Uterus (tissue), 3 donors: ENCODE measurements at regions not wholly inside any gene's neighbourhood (a gene's known extent, or its start where the extent isn't known, plus 50 kb on each side); places are given as distances from the start of the nearest gene placed in this dataset.

Source experiments
- DNase-seq, 2 donors: peaks; one replicate each; pipeline ENCODE4 v3.0.0-alpha.2; 2019 to 2020
- H3K27ac ChIP-seq, 2 donors: fragments of 200-600 bp; sonication (generic); 1 replicate in 1 of 2; 2 replicates in 1 of 2; pipeline ENCODE4 v1.5.1; 2016 to 2018
- H3K27me3 ChIP-seq, 2 donors: fragments of 200-600 bp; sonication (generic); one replicate each; pipeline ENCODE4 v1.5.1; 2018 to 2019; ENCODE audit warnings: control low read depth in 1 of 2
- H3K36me3 ChIP-seq, 2 donors: fragments of 200-600 bp; sonication (generic); one replicate each; pipeline ENCODE4 v1.5.1; 2019; ENCODE audit warnings: control low read depth in 1 of 2
- H3K4me1 ChIP-seq, 2 donors: fragments of 200-600 bp; sonication (generic); one replicate each; pipeline ENCODE4 v1.5.1; 2018 to 2019; ENCODE audit warnings: control low read depth in 1 of 2
- H3K4me3 ChIP-seq, 2 donors: fragments of 200-600 bp; sonication (generic); 1 replicate in 1 of 2; 2 replicates in 1 of 2; pipeline ENCODE4 v1.5.1; 2018 to 2019; ENCODE audit warnings: mild to moderate bottlenecking in 1 of 2
- H3K9me3 ChIP-seq, 2 donors: fragments of 200-600 bp; sonication (generic); one replicate each; pipeline ENCODE4 v1.5.1; 2019; ENCODE audit warnings: control low read depth in 1 of 2
- CTCF ChIP-seq, 4 experiments: fragments of 200-600 bp in 2 of 4; fragments of 450-650 bp in 2 of 4; sonication (generic) in 2 of 4; IDR thresholded peaks; one replicate each; pipeline ENCODE4 v1.5.1; 2016 to 2019; ENCODE audit warnings: antibody characterized with exemption in 4 of 4, mild to moderate bottlenecking in 2 of 4, moderate library complexity in 1 of 4
- POLR2A ChIP-seq, 2 donors: fragments of 450-650 bp; IDR thresholded peaks; one replicate each; pipeline ENCODE4 v1.6.1; 2016; ENCODE audit warnings: antibody characterized with exemption in 2 of 2, mild to moderate bottlenecking in 1 of 2, moderate library complexity in 1 of 2
- intact Hi-C: fragments of 100-400 bp; cut with DNase I; formaldehyde crosslinking; loops from one replicate; pipeline ENCODE4 v1.15.1; 2023; ENCODE audit warnings: low total_unique reads
- donor health status: DM: yes; HTN: yes; CAD: no.

- no peak for DNase-seq
- intact Hi-C loops: no loop called here
- H3K4me1 ChIP-seq: no peaks in the 10 kb centered on the region
- H3K36me3 ChIP-seq: no peaks in the 10 kb centered on the region
- no peaks in the 10 kb centered on the region for H3K9me3 ChIP-seq
- H3K4me3 ChIP-seq: no peak overlapping the region
- H3K27me3 ChIP-seq: no peaks in the 10 kb centered on the region
- TF ChIP-seq CTCF (IDR thresholded peaks at IDR 0.05) (no peak), POLR2A (IDR thresholded peaks at IDR 0.05) (no peak)
- H3K27ac ChIP-seq: no peak overlapping the region
These were observed 276.1 kb upstream of the HDAC4 start for GRCh38 chr2:239676716-239677452.

GRCh38 chr2:239675826-239676715 is 275.3 kb upstream of the HDAC4 start:
- H3K4me1 ChIP-seq: no peaks in the 10 kb centered on the region
- no peak overlapping the region for H3K27ac ChIP-seq
- TF ChIP-seq POLR2A (IDR thresholded peaks at IDR 0.05): no peak
- no peak for TF ChIP-seq CTCF (IDR thresholded peaks at IDR 0.05)
- intact Hi-C loops: no loop called here
- no peaks in the 10 kb centered on the region for H3K36me3 ChIP-seq
- DNase-seq: no peak
- H3K9me3 ChIP-seq: no peaks in the 10 kb centered on the region
- no peak overlapping the region for H3K4me3 ChIP-seq
- no peaks in the 10 kb centered on the region for H3K27me3 ChIP-seq

- Histone ChIP-seq H3K4me3 (no peak overlapping the region), H3K9me3 (no peaks in the 10 kb centered on the region), H3K36me3 (no peaks in the 10 kb centered on the region), H3K27ac (no peak overlapping the region), H3K27me3 (no peaks in the 10 kb centered on the region), H3K4me1 (no peaks in the 10 kb centered on the region)
- intact Hi-C loops: no loop called here
- TF ChIP-seq CTCF (IDR thresholded peaks at IDR 0.05): no peak
- no peak for TF ChIP-seq POLR2A (IDR thresholded peaks at IDR 0.05)
- DNase-seq: no peak
These were observed 274.4 kb upstream of the HDAC4 start for GRCh38 chr2:239674981-239675825.

GRCh38 chr2:239674101-239674980 is 273.5 kb upstream of the HDAC4 start:
- H3K27me3 ChIP-seq: no peaks in the 10 kb centered on the region
- no peaks in the 10 kb centered on the region for H3K4me1 ChIP-seq
- no peaks in the 10 kb centered on the region for H3K9me3 ChIP-seq
- no peak for DNase-seq
- H3K36me3 ChIP-seq: no peaks in the 10 kb centered on the region
- no peak for TF ChIP-seq POLR2A (IDR thresholded peaks at IDR 0.05)
- no peak for TF ChIP-seq CTCF (IDR thresholded peaks at IDR 0.05)
- no peak overlapping the region for H3K27ac ChIP-seq
- no peak overlapping the region for H3K4me3 ChIP-seq
- intact Hi-C loops: no loop called here
